ENCODE measurements at regions not wholly inside any gene's neighbourhood (a gene's known extent, or its start where the extent isn't known, plus 50 kb on each side); places are given as distances from the start of the nearest gene placed in this dataset.
A peak's percentile ranks its signal among the peaks of the same experiment; 100 is the strongest.

DNA sequence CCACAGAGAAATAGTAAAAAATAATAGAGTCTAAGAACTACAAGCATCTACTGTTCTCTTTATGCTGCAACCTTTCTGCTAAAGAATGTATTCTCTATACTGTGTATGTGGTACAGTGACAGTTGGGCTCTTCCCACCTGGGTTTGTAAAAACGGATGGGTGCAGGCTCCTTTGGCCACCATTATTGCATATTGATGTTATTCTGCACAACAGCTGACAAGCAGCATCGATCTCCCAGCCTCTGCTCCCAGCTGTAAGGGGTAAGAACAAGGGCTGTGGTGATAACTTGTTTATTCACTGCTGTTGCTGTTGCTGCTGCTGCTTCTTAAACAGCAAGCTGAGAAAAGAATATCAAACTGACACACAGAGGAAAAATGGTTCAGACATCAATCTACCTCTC lies 56.1 kb downstream of the KCNRG start:
- no peak for ATAC-seq (replicated peaks; ENCODE audit: extremely low read depth, poor library complexity, severe bottlenecking)
- H3K4me1 Mint-ChIP-seq, result peaks cover 16% of the 10 kb centered on the region
- H3K9me3 Mint-ChIP-seq, result no peaks in the 10 kb centered on the region
- H3K36me3 Mint-ChIP-seq (ENCODE audit: insufficient read depth), result peaks cover 11% of the 10 kb centered on the region
- H3K27ac Mint-ChIP-seq (ENCODE audit: low read depth), result no peak overlapping the region
- no peak overlapping the region for H3K4me3 Mint-ChIP-seq
- H3K27me3 Mint-ChIP-seq, result no peaks in the 10 kb centered on the region
- DNase-seq (ENCODE audit: low spot score in 2 of 2), result no peak

DNA sequence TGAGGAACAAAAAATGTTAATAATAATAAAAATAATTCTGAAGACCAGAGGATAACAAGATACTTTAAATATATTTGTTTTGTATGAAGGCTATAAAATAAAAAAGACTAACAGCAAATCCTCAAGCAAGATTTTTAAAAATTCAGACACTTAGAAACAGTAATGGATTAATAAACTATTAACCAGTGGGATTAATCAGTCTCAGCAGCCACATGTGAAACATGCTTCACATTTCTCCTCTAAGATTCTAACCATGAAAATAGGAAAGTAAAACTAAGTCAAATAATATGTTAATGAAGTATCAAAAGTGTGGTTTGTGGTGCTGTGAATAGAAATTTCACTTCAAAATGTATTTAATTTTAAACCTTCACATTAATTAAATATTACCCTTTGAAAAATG lies 57.4 kb downstream of the KCNRG start:
- DNase-seq (ENCODE audit: low spot score in 2 of 2) (no peak), ATAC-seq (replicated peaks; ENCODE audit: extremely low read depth, poor library complexity, severe bottlenecking) (no peak)
- Mint-ChIP-seq H3K27ac (ENCODE audit: low read depth) (no peak overlapping the region), H3K9me3 (no peaks in the 10 kb centered on the region), H3K36me3 (ENCODE audit: insufficient read depth) (peaks cover 3% of the 10 kb centered on the region), H3K27me3 (no peaks in the 10 kb centered on the region), H3K4me1 (peaks cover 16% of the 10 kb centered on the region), H3K4me3 (no peak overlapping the region)

DNA sequence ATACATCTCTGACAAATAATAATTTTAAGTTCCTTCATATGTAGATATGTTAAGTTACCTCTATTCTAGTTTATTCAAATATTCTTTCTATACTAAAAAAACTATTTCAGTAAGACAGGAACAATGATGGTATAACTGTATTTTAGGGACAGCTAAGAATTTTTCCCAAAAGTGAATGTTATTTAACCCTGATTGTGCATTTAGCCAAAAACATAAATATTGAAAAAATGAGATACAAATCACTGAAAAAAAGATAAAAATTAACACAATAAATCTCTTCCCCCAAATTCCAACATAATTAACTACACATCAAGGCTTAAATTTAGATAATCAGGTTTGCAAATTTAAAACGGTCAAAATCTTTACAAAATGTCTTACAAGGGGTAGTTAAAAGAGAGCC lies 58.1 kb downstream of the KCNRG start:
- ATAC-seq (replicated peaks; ENCODE audit: extremely low read depth, poor library complexity, severe bottlenecking) (no peak), DNase-seq (ENCODE audit: low spot score in 2 of 2) (no peak)
- H3K36me3 Mint-ChIP-seq (ENCODE audit: insufficient read depth), result peaks cover 2% of the 10 kb centered on the region
- peaks cover 16% of the 10 kb centered on the region for H3K4me1 Mint-ChIP-seq
- no peak overlapping the region for H3K27ac Mint-ChIP-seq (ENCODE audit: low read depth)
- no peaks in the 10 kb centered on the region for H3K9me3 Mint-ChIP-seq
- no peaks in the 10 kb centered on the region for H3K27me3 Mint-ChIP-seq
- no peak overlapping the region for H3K4me3 Mint-ChIP-seq

DNA sequence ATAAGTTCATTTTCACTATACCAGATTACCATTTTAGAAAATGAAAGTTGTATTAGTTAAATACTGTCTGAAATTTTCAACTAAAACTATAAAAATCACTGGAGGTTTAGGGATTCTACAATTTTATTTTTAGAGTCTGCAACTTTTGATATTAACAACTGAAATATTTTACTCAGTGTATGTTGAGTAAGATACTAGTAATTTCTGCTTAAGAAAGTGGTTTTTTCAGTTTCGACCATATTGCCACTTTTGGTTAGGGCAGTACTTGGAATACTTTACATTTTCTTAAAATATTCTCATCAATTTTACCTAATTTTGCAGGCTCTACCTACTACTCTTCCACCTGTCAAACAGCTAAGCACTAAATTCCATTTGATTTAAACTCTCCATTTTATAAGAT lies 59.6 kb downstream of the KCNRG start:
- H3K27ac Mint-ChIP-seq (ENCODE audit: low read depth), result no peak overlapping the region
- peaks cover 2% of the 10 kb centered on the region for H3K36me3 Mint-ChIP-seq (ENCODE audit: insufficient read depth)
- no peak overlapping the region for H3K4me3 Mint-ChIP-seq
- DNase-seq (ENCODE audit: low spot score in 2 of 2) (no peak), ATAC-seq (replicated peaks; ENCODE audit: extremely low read depth, poor library complexity, severe bottlenecking) (no peak)
- no peaks in the 10 kb centered on the region for H3K9me3 Mint-ChIP-seq
- H3K4me1 Mint-ChIP-seq, result peaks cover 9% of the 10 kb centered on the region
- H3K27me3 Mint-ChIP-seq, result no peaks in the 10 kb centered on the region

DNA sequence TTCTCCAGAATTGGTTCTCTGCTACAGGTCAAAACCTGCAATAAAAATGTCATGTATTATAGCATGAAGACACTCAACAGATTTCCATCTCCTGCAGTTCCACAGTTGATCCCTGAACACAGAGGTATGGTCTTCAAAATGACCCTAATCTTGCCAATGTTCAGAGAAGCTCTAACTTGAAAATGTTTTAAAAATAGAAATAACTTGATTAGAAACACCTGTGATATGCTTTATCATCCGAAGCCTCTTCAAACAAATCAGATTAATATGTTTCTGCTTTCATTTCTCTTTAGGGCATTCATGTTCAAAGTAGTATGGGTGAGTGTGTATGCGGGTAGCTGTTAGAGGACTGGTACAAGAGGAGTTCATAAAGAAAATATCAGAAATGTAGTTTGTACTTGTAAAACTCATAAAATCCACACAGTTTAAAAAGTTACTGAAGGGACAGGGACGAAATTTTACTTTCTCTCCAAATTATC lies 60.4 kb downstream of the KCNRG start:
- DNase-seq (ENCODE audit: low spot score in 2 of 2), result no peak
- Mint-ChIP-seq H3K4me3 (peak overlapping the region; percentile 41), H3K27ac (ENCODE audit: low read depth) (peak overlapping the region; percentile 25), H3K4me1 (peaks cover 13% of the 10 kb centered on the region), H3K36me3 (ENCODE audit: insufficient read depth) (peaks cover 8% of the 10 kb centered on the region), H3K27me3 (no peaks in the 10 kb centered on the region), H3K9me3 (no peaks in the 10 kb centered on the region)
- no peak for ATAC-seq (replicated peaks; ENCODE audit: extremely low read depth, poor library complexity, severe bottlenecking)

- Mint-ChIP-seq H3K4me3 (peak overlapping the region; percentile 43), H3K9me3 (no peaks in the 10 kb centered on the region), H3K27me3 (no peaks in the 10 kb centered on the region), H3K36me3 (ENCODE audit: insufficient read depth) (peaks cover 19% of the 10 kb centered on the region), H3K27ac (ENCODE audit: low read depth) (no peak overlapping the region), H3K4me1 (peaks cover 26% of the 10 kb centered on the region)
- ATAC-seq (replicated peaks; ENCODE audit: extremely low read depth, poor library complexity, severe bottlenecking) (no peak), DNase-seq (ENCODE audit: low spot score in 2 of 2) (no peak)
Measured at GRCh38 chr13:50077431-50077830, 62.2 kb downstream of the KCNRG start.

DNA sequence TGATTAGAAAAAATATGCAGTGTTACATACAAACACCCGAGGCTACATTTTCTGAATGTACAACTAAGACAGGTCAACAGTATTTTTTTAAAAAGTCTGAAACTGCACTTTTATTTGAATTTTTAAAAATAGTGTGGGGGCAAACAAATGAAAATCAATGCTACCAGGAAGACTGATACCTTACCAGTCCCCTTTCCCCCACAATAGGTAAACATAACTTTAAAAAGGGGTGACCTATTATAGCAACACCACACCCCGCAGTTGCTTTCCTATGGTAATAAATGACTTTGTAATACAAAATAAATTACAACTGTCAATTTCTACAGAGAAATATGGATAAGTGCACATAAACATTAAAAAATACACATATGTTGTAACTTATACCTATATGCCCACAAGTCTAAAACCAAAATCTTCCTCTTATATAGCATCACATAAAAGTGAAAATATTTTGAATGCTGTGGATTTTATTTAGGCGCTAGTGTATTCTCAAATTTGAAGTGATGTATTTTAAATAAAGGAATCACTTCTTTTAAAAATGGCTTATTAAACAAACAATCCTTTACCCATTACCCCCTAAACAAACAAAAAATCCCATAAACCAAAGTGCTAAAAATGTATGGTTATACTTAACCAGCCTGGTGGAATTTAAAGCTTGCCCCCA lies 63.1 kb downstream of the KCNRG start:
- no peak for ATAC-seq (replicated peaks; ENCODE audit: extremely low read depth, poor library complexity, severe bottlenecking)
- Mint-ChIP-seq H3K4me3 (peak overlapping the region; percentile 100), H3K4me1 (peaks cover 34% of the 10 kb centered on the region), H3K27me3 (no peaks in the 10 kb centered on the region), H3K36me3 (ENCODE audit: insufficient read depth) (peaks cover 23% of the 10 kb centered on the region), H3K27ac (ENCODE audit: low read depth) (peak overlapping the region; percentile 80), H3K9me3 (no peaks in the 10 kb centered on the region)
- no peak for DNase-seq (ENCODE audit: low spot score in 2 of 2)

GRCh38 chr13:50078895-50079654 lies 63.8 kb downstream of the KCNRG start:
- ATAC-seq (replicated peaks; ENCODE audit: extremely low read depth, poor library complexity, severe bottlenecking), result no peak
- peak overlapping the region; percentile 100 for H3K4me3 Mint-ChIP-seq
- H3K36me3 Mint-ChIP-seq (ENCODE audit: insufficient read depth), result peaks cover 25% of the 10 kb centered on the region
- no peaks in the 10 kb centered on the region for H3K9me3 Mint-ChIP-seq
- DNase-seq (ENCODE audit: low spot score in 2 of 2), result no peak
- H3K27ac Mint-ChIP-seq (ENCODE audit: low read depth), result peak overlapping the region; percentile 80
- H3K4me1 Mint-ChIP-seq, result peaks cover 35% of the 10 kb centered on the region
- no peaks in the 10 kb centered on the region for H3K27me3 Mint-ChIP-seq

DNA sequence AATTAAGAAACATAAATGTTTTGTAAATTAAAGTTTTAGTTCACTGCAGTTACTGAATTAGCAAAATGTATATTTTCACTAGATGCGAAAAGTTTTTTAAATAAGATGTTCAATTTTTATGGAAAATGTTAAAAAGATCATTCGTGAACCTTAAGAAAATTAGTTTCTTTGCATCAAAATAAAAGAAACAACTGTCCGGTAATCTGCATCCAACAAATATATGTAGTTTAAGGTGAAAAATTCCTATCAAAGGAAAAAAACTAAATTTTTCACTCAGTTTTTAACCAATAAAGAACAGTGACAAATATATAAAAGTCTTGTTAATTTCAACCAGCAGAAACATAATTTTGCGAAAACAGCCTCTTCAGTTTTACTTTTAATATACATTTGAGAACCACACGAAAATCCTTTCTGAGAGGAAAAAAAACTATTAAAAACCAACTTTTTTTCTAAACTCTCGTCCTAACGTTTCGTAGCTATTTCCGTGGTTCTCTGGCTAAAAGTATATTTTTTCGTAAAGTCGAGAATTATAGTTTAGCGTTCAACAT lies 64.5 kb downstream of the KCNRG start:
- no peaks in the 10 kb centered on the region for H3K27me3 Mint-ChIP-seq
- H3K9me3 Mint-ChIP-seq, result no peaks in the 10 kb centered on the region
- DNase-seq (ENCODE audit: low spot score in 2 of 2) (no peak), ATAC-seq (replicated peaks; ENCODE audit: extremely low read depth, poor library complexity, severe bottlenecking) (no peak)
- H3K4me3 Mint-ChIP-seq, result peak overlapping the region; percentile 100
- H3K27ac Mint-ChIP-seq (ENCODE audit: low read depth), result peak overlapping the region; percentile 96
- peaks cover 35% of the 10 kb centered on the region for H3K4me1 Mint-ChIP-seq
- peaks cover 25% of the 10 kb centered on the region for H3K36me3 Mint-ChIP-seq (ENCODE audit: insufficient read depth)

GRCh38 chr13:50080203-50080910 lies 65.1 kb downstream of the KCNRG start:
- peaks cover 35% of the 10 kb centered on the region for H3K4me1 Mint-ChIP-seq
- ATAC-seq (replicated peaks; ENCODE audit: extremely low read depth, poor library complexity, severe bottlenecking), result peak; percentile 8
- H3K9me3 Mint-ChIP-seq, result no peaks in the 10 kb centered on the region

GRCh38 chr13:50080911-50081678 lies 65.9 kb downstream of the KCNRG start:
- peak in 1 of 2 donors; percentile 26 for DNase-seq (ENCODE audit: low spot score in 2 of 2)
- peaks cover 27% of the 10 kb centered on the region for H3K36me3 Mint-ChIP-seq (ENCODE audit: insufficient read depth)

More at GRCh38 chr13:50080203-50080910, 65.1 kb downstream of the KCNRG start:
- DNase-seq (ENCODE audit: low spot score in 2 of 2), result peak; percentile 15 to 37
- Mint-ChIP-seq H3K4me3 (peak overlapping the region; percentile 100), H3K36me3 (ENCODE audit: insufficient read depth) (peaks cover 25% of the 10 kb centered on the region), H3K27ac (ENCODE audit: low read depth) (peak overlapping the region; percentile 96), H3K27me3 (no peaks in the 10 kb centered on the region)

More at GRCh38 chr13:50080911-50081678, 65.9 kb downstream of the KCNRG start:
- H3K27ac Mint-ChIP-seq (ENCODE audit: low read depth), result peak overlapping the region; percentile 96
- no peaks in the 10 kb centered on the region for H3K9me3 Mint-ChIP-seq
- H3K4me1 Mint-ChIP-seq, result peaks cover 30% of the 10 kb centered on the region
- no peaks in the 10 kb centered on the region for H3K27me3 Mint-ChIP-seq
- peak overlapping the region; percentile 100 for H3K4me3 Mint-ChIP-seq
- ATAC-seq (replicated peaks; ENCODE audit: extremely low read depth, poor library complexity, severe bottlenecking), result peak; percentile 1

Data from central memory CD8-positive, alpha-beta T cell (primary cell).